T-helper 2 cell (primary cell): ENCODE measurements at regions not wholly inside any gene's neighbourhood (a gene's known extent, or its start where the extent isn't known, plus 50 kb on each side); places are given as distances from the start of the nearest gene placed in this dataset.
A peak's percentile ranks its signal among the peaks of the same experiment; 100 is the strongest.
"Not testable (repeated sequence)": the region's sequence is repeated elsewhere in the genome, so short reads cannot be mapped to it uniquely, and the experiment has no call there.

Experiments used
- DNase-seq, 5 experiments: peaks; one replicate each; pipeline versions ENCODE4 v3.0.0 to v3.0.0-alpha.2; 2012 to 2022

- DNase-seq: not testable (repeated sequence)
Measured at GRCh38 chrX:123788193-123788592, 55.3 kb upstream of the THOC2 start.

- DNase-seq: no peak
Measured at GRCh38 chrX:123788744-123789143, 55.9 kb upstream of the THOC2 start.

DNA sequence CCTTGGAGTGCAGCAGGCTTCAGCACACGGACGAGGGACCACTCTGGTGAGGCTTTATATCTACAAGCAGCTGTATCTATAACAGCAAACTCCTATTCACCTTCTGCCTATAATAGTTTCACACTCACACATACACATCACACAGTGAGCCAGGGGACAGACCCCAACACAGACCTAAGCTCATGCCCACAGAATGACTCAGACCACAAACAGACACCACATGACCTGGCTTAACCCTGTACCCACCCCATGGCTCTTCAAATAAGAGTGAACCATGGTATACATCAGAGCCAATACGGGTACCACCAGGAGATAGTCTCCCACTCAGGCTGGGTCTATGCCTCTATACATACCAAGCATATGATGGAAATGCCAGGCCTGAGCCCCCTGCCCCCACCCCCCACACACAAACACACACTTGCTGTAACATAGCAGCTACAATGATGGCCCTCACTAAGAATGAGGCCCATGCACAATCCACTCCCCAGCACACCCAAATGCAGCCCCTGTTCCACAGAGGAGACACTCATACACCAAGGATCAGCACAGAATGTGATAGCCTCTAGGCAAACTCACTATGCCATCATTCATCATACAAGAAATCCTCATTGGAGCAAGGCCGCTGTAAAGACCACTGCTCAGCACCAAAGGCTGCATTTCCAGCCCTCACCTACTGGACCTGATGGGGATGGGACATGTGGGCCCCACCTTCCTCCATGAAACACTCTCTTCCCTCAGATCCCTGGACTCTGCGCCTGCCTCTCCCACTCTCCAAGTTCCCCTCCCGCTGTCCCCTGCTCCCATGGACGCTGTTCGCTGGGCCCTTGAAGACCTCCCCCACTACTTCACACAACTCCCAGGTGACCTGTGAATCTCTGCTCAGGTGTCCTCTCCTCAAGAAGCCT lies 62.1 kb upstream of the XIAP start:
- no peak for DNase-seq

- not testable (repeated sequence) for DNase-seq
Measured at GRCh38 chrX:123798706-123799430, 61.0 kb upstream of the XIAP start.

DNA sequence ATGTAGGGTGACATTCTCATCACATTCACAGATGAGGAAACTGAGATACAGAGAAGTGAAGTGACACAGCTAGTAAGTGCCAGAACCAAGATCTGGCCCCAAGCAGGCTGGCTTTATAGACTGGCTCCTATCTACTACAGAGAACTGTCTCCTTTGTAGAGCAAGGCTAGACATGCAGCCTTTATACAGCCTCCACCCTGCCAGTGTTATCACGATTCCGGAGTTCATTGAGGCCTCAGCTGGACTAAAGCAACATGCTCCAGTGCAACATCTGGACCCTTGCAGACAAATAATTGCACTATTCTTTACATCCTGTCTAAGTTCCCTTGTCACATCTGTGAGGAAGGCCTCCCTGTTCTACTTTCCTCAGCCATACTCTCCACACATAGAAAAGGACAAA lies 58.0 kb upstream of the XIAP start:
- no peak for DNase-seq

DNA sequence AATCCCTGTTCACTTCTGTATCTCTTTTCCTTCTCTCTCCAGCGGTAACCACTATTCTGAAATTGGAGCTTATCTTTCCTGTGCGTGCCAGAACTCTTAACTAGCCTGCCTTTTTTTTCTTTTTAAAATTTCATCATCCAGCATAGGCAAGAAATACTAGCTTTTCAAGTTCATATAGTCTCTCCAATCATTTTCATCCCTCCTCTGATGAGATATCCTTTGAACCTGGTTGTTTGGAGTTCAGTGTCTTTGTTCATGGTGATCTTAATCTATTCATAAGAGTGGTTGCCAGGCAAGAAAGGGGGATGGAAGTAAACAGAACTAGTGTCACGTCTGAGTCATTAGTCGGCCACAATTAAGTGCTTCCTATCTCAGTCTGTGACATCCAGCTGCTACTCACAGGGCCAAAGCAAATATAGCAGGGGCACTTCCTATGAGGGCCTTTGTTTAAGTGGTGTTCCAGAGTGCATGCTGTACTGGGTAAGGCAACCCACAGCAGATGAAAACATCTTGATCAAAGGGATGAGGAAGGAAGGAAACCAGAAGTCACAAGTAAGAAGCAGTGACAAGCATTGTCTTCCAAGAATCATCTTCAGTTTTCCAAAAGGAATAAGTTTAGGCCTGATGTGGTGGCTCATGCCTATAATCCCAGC lies 56.4 kb upstream of the XIAP start:
- DNase-seq: peak in 3 of 5 experiments; percentile 7 to 63 (median 10)

GRCh38 chrX:123803984-123804365 lies 55.9 kb upstream of the XIAP start:
- DNase-seq: not testable (repeated sequence)

DNA sequence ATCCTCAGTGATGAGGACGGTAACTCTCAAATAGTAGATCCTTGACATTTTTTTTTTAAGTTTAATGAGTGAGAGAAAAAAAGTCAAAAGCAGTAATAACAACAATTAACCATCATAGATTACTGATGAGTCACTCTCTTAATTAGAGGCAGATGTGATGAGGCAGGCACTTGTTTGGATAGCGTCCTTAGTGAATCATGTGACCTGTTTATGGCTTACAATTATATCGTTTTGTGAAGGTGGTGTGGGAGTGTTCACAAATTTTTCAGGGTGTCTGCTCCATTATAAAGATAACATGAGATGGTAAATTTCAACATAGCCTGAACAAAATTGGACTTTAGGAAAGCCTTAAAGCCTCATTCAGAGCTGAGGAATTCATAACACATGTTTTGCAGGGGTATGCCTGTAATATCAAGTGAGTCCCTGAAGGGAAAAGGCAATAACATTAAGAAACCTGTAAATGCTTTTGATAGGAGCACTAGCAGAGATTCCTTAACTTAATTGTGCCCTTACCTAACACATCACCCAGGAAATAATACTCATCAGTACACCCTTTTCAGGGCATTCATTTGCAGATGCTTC lies 51.9 kb upstream of the XIAP start:
- no peak for DNase-seq

- no peak for DNase-seq
Measured at GRCh38 chrX:123809854-123810375, 49.9 kb upstream of the XIAP start.
